HG03460 (cell line): ENCODE measurements at regions not wholly inside any gene's neighbourhood (a gene's known extent, or its start where the extent isn't known, plus 50 kb on each side); places are given as distances from the start of the nearest gene placed in this dataset.

Experiments
- ATAC-seq: cut with Tn5 transposase; IDR thresholded peaks from one replicate; pipeline ENCODE4 v1.9.1; 2021; ENCODE audit not compliant: unreplicated experiment

GRCh38 chr2:16262526-16263178 lies 322.3 kb downstream of the MYCN start:
- no peak for ATAC-seq

GRCh38 chr2:16261791-16262190 lies 321.4 kb downstream of the MYCN start:
- ATAC-seq, result no peak

GRCh38 chr2:16261071-16261470 lies 320.7 kb downstream of the MYCN start:
- ATAC-seq, result no peak

GRCh38 chr2:16260041-16260830 lies 319.9 kb downstream of the MYCN start:
- ATAC-seq, result no peak

- no peak for ATAC-seq
Observed at GRCh38 chr2:16259010-16259409, 318.7 kb downstream of the MYCN start.

- no peak for ATAC-seq
Observed at GRCh38 chr2:16258350-16258749, 318.0 kb downstream of the MYCN start.

- no peak for ATAC-seq
Observed at GRCh38 chr2:16257322-16258028, 317.1 kb downstream of the MYCN start.

GRCh38 chr2:16256601-16257321 lies 316.4 kb downstream of the MYCN start:
- ATAC-seq, result no peak

GRCh38 chr2:16255120-16255519 lies 314.8 kb downstream of the MYCN start:
- no peak for ATAC-seq

GRCh38 chr2:16254356-16254965 lies 314.1 kb downstream of the MYCN start:
- no peak for ATAC-seq

GRCh38 chr2:16253291-16253690 lies 312.9 kb downstream of the MYCN start:
- ATAC-seq, result no peak

GRCh38 chr2:16252891-16253290 lies 312.5 kb downstream of the MYCN start:
- ATAC-seq, result no peak

GRCh38 chr2:16252251-16252650 lies 311.9 kb downstream of the MYCN start:
- ATAC-seq, result no peak

GRCh38 chr2:16251511-16252225 lies 311.3 kb downstream of the MYCN start:
- ATAC-seq, result no peak

GRCh38 chr2:16250886-16251285 lies 310.5 kb downstream of the MYCN start:
- no peak for ATAC-seq

- no peak for ATAC-seq
Observed at GRCh38 chr2:16250466-16250865, 310.1 kb downstream of the MYCN start.

GRCh38 chr2:16250056-16250425 lies 309.7 kb downstream of the MYCN start:
- ATAC-seq, result no peak

GRCh38 chr2:16249246-16250055 lies 309.1 kb downstream of the MYCN start:
- no peak for ATAC-seq

- no peak for ATAC-seq
Observed at GRCh38 chr2:16248571-16249105, 308.3 kb downstream of the MYCN start.
